Body of pancreas (tissue), 4 donors: ENCODE measurements at regions not wholly inside any gene's neighbourhood (a gene's known extent, or its start where the extent isn't known, plus 50 kb on each side); places are given as distances from the start of the nearest gene placed in this dataset.

ENCODE experiments used
- CTCF ChIP-seq, 7 experiments: fragments of 450-650 bp in 4 of 7; fragments of 200-600 bp in 3 of 7; sonication (generic) in 3 of 7; IDR thresholded peaks; one replicate each; pipeline ENCODE4 v1.5.1; 2016 to 2019; ENCODE audit warnings: antibody characterized with exemption in 7 of 7
- POLR2A ChIP-seq, 3 donors: fragments of 450-650 bp; IDR thresholded peaks; one replicate each; pipeline ENCODE4 v1.6.1; 2016; ENCODE audit warnings: antibody characterized with exemption in 3 of 3, mild to moderate bottlenecking in 2 of 3

- TF ChIP-seq CTCF (IDR thresholded peaks at IDR 0.05) (no peak), POLR2A (IDR thresholded peaks at IDR 0.05) (no peak)
Observed at GRCh38 chr6:121695329-121695728, 259.9 kb downstream of the GJA1 start.
